Esophagus muscularis mucosa (tissue), 4 donors: ENCODE measurements at regions not wholly inside any gene's neighbourhood (a gene's known extent, or its start where the extent isn't known, plus 50 kb on each side); places are given as distances from the start of the nearest gene placed in this dataset.

Experiments
- DNase-seq: peaks from one replicate; pipeline ENCODE4 v3.0.0-alpha.2; 2017; ENCODE audit errors: extremely low spot score
- H3K27ac ChIP-seq, 4 donors: fragments of 200-600 bp; sonication (generic); replicated peaks in 1 of 4; 1 replicate in 3 of 4; 2 replicates in 1 of 4; pipeline ENCODE4 v1.5.1; 2016 to 2019; ENCODE audit warnings: mild to moderate bottlenecking in 1 of 4
- H3K27me3 ChIP-seq, 4 donors: fragments of 200-600 bp; sonication (generic); one replicate each; pipeline versions ENCODE4 v1.5.1 to v1.6.0; 2016 to 2019
- H3K36me3 ChIP-seq, 4 donors: fragments of 200-600 bp; sonication (generic); one replicate each; pipeline ENCODE4 v1.5.1; 2016 to 2019
- H3K4me1 ChIP-seq, 4 donors: fragments of 200-600 bp; sonication (generic); one replicate each; pipeline ENCODE4 v1.5.1; 2016 to 2019
- H3K4me3 ChIP-seq, 4 donors: fragments of 200-600 bp; sonication (generic); 1 replicate in 2 of 4; 2 replicates in 2 of 4; pipeline ENCODE4 v1.5.1; 2016 to 2019; ENCODE audit warnings: mild to moderate bottlenecking in 4 of 4, moderate library complexity in 1 of 4
- H3K9me3 ChIP-seq, 4 donors: fragments of 200-600 bp; sonication (generic); 1 replicate in 3 of 4; 2 replicates in 1 of 4; pipeline ENCODE4 v1.5.1; 2016 to 2019
- EP300 ChIP-seq: sonication (generic); formaldehyde crosslinking; IDR thresholded peaks from one replicate; pipeline ENCODE4 v1.6.1; 2017; ENCODE audit warnings: antibody characterized with exemption
- POLR2A ChIP-seq: fragments of 450-650 bp; IDR thresholded peaks from one replicate; pipeline ENCODE4 v1.6.1; 2017; ENCODE audit warnings: antibody characterized with exemption, moderate library complexity, mild to moderate bottlenecking, low read depth
- POLR2AphosphoS5 ChIP-seq, 2 donors: sonication (generic); formaldehyde crosslinking; IDR thresholded peaks; one replicate each; pipeline ENCODE4 v1.6.1; 2017; ENCODE audit warnings: antibody characterized with exemption in 2 of 2
- WGBS: methylation state at CpG from one replicate; pipeline ENCODE4 v1.1.5; 2018; 5-methylcytosine and 5-hydroxymethylcytosine counted together
- intact Hi-C: fragments of 100-400 bp; cut with DNase I; formaldehyde crosslinking; loops from one replicate; pipeline ENCODE4 v1.15.1; 2023
- TF ChIP-seq, protein P1 (sequence below), 3 experiments: fragments of 200-600 bp in 2 of 3; fragments of 450-650 bp in 1 of 3; sonication (generic) in 2 of 3; IDR thresholded peaks; one replicate each; pipeline ENCODE4 v1.5.1; 2017 to 2019; ENCODE audit warnings: antibody characterized with exemption in 3 of 3, mild to moderate bottlenecking in 2 of 3, moderate library complexity in 1 of 3

DNA sequence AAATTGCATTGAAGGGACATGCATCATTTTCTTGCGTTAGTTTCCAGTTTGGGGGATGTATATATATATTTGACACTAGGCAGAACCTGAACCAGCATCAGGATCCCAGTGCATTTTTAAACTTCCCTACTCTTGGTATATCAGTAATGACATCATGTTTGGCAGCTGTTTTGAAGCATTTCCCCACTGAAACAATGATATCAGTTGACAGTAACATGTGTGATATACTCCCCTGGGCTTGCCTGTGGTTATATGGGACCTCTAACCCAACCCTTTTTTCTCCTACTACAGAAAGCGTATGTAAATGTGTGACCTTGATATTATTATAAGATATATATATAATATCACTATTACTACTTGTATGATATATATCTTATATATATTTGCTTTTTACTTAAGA, 225.9 kb upstream of the CASK start:
- Histone ChIP-seq H3K4me3 (no peak overlapping the region), H3K36me3 (no peaks in the 10 kb centered on the region), H3K4me1 (no peaks in the 10 kb centered on the region), H3K27me3 (no peaks in the 10 kb centered on the region), H3K9me3 (no peaks in the 10 kb centered on the region), H3K27ac (no peak overlapping the region)
- intact Hi-C loops = no loop called here
- WGBS = 73% methylated on average over 2 of the region's 2 CpGs
- TF ChIP-seq EP300 = no peak
- no peak for TF ChIP-seq POLR2AphosphoS5 (IDR thresholded peaks at IDR 0.05)
- TF ChIP-seq, protein P1, sequence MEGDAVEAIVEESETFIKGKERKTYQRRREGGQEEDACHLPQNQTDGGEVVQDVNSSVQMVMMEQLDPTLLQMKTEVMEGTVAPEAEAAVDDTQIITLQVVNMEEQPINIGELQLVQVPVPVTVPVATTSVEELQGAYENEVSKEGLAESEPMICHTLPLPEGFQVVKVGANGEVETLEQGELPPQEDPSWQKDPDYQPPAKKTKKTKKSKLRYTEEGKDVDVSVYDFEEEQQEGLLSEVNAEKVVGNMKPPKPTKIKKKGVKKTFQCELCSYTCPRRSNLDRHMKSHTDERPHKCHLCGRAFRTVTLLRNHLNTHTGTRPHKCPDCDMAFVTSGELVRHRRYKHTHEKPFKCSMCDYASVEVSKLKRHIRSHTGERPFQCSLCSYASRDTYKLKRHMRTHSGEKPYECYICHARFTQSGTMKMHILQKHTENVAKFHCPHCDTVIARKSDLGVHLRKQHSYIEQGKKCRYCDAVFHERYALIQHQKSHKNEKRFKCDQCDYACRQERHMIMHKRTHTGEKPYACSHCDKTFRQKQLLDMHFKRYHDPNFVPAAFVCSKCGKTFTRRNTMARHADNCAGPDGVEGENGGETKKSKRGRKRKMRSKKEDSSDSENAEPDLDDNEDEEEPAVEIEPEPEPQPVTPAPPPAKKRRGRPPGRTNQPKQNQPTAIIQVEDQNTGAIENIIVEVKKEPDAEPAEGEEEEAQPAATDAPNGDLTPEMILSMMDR (IDR thresholded peaks at IDR 0.05) = no peak
- TF ChIP-seq POLR2A = no peak
- no peak for DNase-seq

DNA sequence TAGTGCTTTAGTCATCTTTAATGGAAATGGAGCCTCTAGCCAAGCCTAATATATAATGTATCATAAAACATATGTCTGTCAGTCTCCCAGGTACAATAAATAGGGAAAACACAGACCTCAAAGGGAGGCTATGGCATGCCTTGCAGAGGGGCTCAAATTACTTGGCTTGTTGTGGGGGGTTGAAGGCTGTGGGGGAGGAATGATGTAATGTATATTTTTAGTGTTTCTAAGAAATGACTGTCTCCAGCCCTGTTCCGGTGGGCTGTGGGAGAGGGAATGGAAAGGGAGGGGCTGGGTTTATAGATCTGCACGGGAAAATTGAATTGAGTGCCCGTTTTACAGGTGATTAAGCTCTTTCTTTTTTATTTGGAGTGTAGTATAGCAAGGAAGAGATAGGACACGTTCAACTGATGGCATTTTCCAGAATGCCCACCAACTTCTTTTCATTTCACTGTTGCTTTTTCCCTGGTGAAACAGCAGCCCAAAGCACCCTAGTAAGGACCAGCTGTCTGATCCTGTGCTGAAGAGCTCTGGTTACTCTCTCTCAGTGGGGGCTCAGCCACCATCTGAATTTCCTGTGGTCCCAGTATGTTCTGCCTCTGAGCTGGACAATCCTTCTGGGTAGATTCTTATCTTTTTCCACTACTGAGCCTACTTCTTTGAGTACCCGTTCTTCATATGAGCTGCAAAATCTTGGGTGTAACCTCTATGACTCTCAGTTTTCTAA, 220.7 kb upstream of the CASK start:
- intact Hi-C loops = no loop called here
- 48% methylated on average over 5 of the region's 5 CpGs for WGBS

DNA sequence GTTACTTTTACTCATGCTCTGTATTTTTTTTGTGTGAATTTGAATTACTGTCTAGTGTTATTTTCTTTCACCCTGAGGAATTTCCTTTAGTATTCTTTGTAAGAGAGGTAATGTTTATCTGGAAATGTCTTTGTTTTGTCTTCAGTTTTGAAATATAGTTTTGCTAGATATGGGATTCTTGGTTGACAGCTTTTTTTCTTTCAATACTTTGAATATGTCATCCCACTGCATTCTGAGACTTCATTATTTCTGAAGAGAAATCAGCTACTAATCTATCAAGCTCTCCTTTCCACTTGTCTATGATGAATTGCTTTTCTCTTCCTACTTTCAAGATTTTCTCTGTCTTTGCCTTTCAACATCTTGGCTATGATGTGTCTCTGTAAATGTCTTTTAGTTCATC, 217.0 kb upstream of the CASK start:
- no peak for DNase-seq
- no peaks in the 10 kb centered on the region for H3K4me1 ChIP-seq
- H3K36me3 ChIP-seq = no peaks in the 10 kb centered on the region
- H3K27ac ChIP-seq = no peak overlapping the region
- no peak overlapping the region for H3K4me3 ChIP-seq
- TF ChIP-seq POLR2A = no peak
- no peaks in the 10 kb centered on the region for H3K27me3 ChIP-seq
- peaks cover 0 to 19% (median 0%) of the 10 kb centered on the region in 4 donors for H3K9me3 ChIP-seq
- intact Hi-C loops = no loop called here

More for the DNA sequence above, 220.7 kb upstream of the CASK start:
- no peak for DNase-seq
- no peak overlapping the region for H3K4me3 ChIP-seq
- no peak overlapping the region for H3K27ac ChIP-seq
- H3K27me3 ChIP-seq = no peaks in the 10 kb centered on the region
- H3K9me3 ChIP-seq = peaks cover 0 to 14% (median 0%) of the 10 kb centered on the region in 4 donors
- H3K36me3 ChIP-seq = no peaks in the 10 kb centered on the region
- TF ChIP-seq POLR2A = no peak
- TF ChIP-seq, protein P1 (IDR thresholded peaks at IDR 0.05) = no peak
- TF ChIP-seq EP300 = no peak
- no peak for TF ChIP-seq POLR2AphosphoS5 (IDR thresholded peaks at IDR 0.05)
- no peaks in the 10 kb centered on the region for H3K4me1 ChIP-seq

DNA sequence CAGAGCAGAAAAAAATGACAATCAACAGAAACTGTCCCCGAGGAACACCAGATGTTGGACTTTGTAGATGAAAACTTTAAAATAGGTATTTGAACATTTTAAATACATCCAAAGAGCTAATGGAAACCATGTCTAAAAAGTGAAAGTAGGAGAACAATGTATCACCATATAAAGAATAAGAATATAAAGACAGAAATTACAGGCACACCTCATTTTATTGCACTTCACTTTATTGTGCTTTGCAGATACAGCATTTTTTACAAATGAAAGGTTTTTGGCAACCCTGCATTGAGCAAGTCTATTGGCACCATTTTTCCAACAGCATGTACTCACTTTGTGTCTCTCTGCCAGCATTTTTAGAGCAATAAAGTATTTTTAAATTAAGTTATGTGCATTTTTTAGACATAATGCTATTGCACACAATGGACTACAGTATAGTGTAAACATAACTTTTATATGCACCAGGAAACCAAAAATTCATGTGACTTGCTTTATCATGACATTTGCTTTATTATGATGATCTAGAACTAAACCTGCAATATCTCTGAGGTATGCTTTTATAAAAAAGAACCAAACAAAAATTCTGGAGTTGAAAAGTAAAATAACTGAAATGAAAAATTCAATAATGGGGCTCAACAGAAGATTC, 212.4 kb upstream of the CASK start:
- no peak for DNase-seq
- no peak overlapping the region for H3K4me3 ChIP-seq
- TF ChIP-seq POLR2AphosphoS5 (IDR thresholded peaks at IDR 0.05) = no peak
- TF ChIP-seq POLR2A = no peak
- TF ChIP-seq, protein P1 (IDR thresholded peaks at IDR 0.05) = no peak
- TF ChIP-seq EP300 = no peak
- H3K4me1 ChIP-seq = no peaks in the 10 kb centered on the region
- H3K36me3 ChIP-seq = no peaks in the 10 kb centered on the region
- H3K9me3 ChIP-seq = peaks cover 0 to 19% (median 0%) of the 10 kb centered on the region in 4 donors
- H3K27ac ChIP-seq = no peak overlapping the region
- 76% methylated on average over 1 of the region's 1 CpG for WGBS
- intact Hi-C loops = no loop called here
- H3K27me3 ChIP-seq = no peaks in the 10 kb centered on the region

DNA sequence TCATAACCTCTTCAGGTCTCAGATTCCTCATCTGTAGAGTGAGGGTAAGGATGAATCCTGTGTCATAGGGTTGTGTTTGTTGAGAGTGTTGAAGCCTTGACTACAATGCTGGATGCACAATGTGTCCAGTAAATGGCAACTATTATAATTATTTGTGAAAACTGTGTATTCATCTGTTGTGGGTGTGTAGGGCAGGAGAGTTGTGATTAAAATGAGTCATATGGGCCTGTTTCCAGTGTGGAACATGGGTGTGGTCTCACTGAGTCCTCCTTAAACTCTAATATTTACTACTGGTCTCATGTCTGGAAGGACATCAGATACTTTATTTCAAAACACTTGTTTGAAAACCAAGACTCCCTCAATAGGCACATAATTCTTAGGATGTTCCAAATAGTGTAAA, 208.5 kb upstream of the CASK start:
- no peak overlapping the region for H3K4me3 ChIP-seq
- TF ChIP-seq POLR2AphosphoS5 (IDR thresholded peaks at IDR 0.05) (no peak), EP300 (no peak), POLR2A (no peak)
- TF ChIP-seq, protein P1 (IDR thresholded peaks at IDR 0.05) = no peak
- no peaks in the 10 kb centered on the region for H3K36me3 ChIP-seq
- no peak for DNase-seq
- H3K27me3 ChIP-seq = no peaks in the 10 kb centered on the region
- H3K4me1 ChIP-seq = no peaks in the 10 kb centered on the region
- peaks cover 0 to 4% (median 0%) of the 10 kb centered on the region in 4 donors for H3K9me3 ChIP-seq
- no peak overlapping the region for H3K27ac ChIP-seq
- intact Hi-C loops = no loop called here
